DOHH2 (cell line): ENCODE measurements at regions not wholly inside any gene's neighbourhood (a gene's known extent, or its start where the extent isn't known, plus 50 kb on each side); places are given as distances from the start of the nearest gene placed in this dataset.

Experiments
- CTCF ChIP-seq: fragments of 200-600 bp; sonication (generic); IDR thresholded peaks from one replicate; pipeline ENCODE4 v1.5.1; 2014; ENCODE audit warnings: antibody characterized with exemption, mild to moderate bottlenecking, low read depth, low read length; ENCODE audit not compliant: poor library complexity, severe bottlenecking
- EZH2phosphoT487 ChIP-seq: fragments of 200-600 bp; sonication (generic); IDR thresholded peaks from 2 replicates; pipeline ENCODE4 v1.6.1; 2017; ENCODE audit warnings: borderline replicate concordance, mild to moderate bottlenecking, antibody characterized with exemption, low read length, moderate library complexity, mixed read lengths

GRCh38 chr10:123606006-123606405 lies 60.1 kb upstream of the GPR26 start:
- TF ChIP-seq EZH2phosphoT487 (no peak), CTCF (no peak)
